ENCODE measurements at regions not wholly inside any gene's neighbourhood (a gene's known extent, or its start where the extent isn't known, plus 50 kb on each side); places are given as distances from the start of the nearest gene placed in this dataset.

DNA sequence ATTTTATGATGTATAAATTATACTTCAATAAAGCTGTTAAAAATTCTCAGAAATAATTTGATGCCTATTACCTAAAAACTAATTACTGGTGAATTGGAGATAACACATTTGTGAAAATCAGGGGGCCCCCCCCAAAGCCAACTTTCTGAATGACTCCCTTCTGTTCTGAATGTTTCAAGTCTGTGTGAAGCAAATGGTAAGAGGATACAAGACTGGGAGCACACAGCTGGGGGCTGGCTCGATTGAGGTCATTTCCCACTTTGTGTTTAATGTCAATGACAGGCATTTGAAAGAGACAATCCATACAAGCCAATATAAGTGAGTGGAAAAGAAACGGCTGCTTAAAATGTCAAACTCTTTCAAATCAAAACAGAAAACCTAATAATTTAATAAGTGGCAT, 155.8 kb downstream of the SH2D1A start:
- dilution Hi-C loops (cut with MboI; ENCODE audit: extremely low pct_ligation_motif_present, low sequenced_read_pairs), result no loop called here
- DNase-seq (ENCODE audit: low read depth, low spot score) (no peak), FAIRE-seq (no peak)

DNA sequence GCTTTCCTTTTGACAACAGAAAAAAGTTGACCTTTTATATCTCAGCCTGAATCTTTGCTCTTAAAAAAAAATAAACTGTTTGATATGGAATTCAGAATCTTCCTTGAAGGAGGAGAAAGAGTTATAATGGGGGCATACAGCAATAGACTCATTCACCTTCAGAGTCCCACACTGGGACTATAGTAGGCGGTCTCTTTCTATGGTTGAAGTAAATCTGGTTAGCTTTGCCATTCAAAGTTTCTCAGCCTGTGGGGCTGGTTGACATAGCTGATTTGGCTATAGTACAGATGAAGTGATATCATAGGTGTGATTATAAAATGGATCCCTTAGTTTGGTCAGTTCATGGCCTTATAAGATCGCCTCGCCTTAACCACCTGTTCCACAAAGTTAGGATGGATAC, 156.2 kb downstream of the SH2D1A start:
- Histone ChIP-seq H3K79me2 (ENCODE audit: control insufficient read depth, insufficient read depth, low read length) (no peaks in the 10 kb centered on the region), H3K9me1 (ENCODE audit: control insufficient read depth, extremely low read depth, insufficient read depth, low read length) (no peaks in the 10 kb centered on the region), H3K27me3 (ENCODE audit: control insufficient read depth, extremely low read depth, insufficient read depth, low read length) (no peaks in the 10 kb centered on the region), H2AFZ (ENCODE audit: control insufficient read depth, low read length) (no peak overlapping the region), H3K4me3 (ENCODE audit: control insufficient read depth in 2 of 3, extremely low read depth in 1 of 3, insufficient read depth in 2 of 3, low read depth in 1 of 3, low read length in 3 of 3) (no peak overlapping the region), H3K9me3 (ENCODE audit: control insufficient read depth, low read depth, low read length) (no peaks in the 10 kb centered on the region), H3K27ac (ENCODE audit: control insufficient read depth, insufficient read depth, low read length) (no peak overlapping the region), H3K4me2 (ENCODE audit: control insufficient read depth, extremely low read depth, insufficient read depth, low read depth, low read length) (no peak overlapping the region), H3K9ac (ENCODE audit: control insufficient read depth, extremely low read depth, insufficient read depth, low read length) (no peak overlapping the region), H3K36me3 (ENCODE audit: control insufficient read depth in 2 of 2, extremely low read depth in 1 of 2, insufficient read depth in 2 of 2, low read length in 2 of 2) (no peaks in the 10 kb centered on the region), H4K20me1 (ENCODE audit: control insufficient read depth, extremely low read depth, insufficient read depth, low read length) (no peaks in the 10 kb centered on the region), H3K4me1 (ENCODE audit: control insufficient read depth, extremely low read depth, insufficient read depth, low read length) (peaks cover 3% of the 10 kb centered on the region)
- FAIRE-seq, result no peak
- TF ChIP-seq, protein P1, sequence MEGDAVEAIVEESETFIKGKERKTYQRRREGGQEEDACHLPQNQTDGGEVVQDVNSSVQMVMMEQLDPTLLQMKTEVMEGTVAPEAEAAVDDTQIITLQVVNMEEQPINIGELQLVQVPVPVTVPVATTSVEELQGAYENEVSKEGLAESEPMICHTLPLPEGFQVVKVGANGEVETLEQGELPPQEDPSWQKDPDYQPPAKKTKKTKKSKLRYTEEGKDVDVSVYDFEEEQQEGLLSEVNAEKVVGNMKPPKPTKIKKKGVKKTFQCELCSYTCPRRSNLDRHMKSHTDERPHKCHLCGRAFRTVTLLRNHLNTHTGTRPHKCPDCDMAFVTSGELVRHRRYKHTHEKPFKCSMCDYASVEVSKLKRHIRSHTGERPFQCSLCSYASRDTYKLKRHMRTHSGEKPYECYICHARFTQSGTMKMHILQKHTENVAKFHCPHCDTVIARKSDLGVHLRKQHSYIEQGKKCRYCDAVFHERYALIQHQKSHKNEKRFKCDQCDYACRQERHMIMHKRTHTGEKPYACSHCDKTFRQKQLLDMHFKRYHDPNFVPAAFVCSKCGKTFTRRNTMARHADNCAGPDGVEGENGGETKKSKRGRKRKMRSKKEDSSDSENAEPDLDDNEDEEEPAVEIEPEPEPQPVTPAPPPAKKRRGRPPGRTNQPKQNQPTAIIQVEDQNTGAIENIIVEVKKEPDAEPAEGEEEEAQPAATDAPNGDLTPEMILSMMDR (optimal IDR thresholded peaks at IDR 0.05 in 1 of 3, IDR thresholded peaks at IDR 0.05 in 1 of 3, conservative IDR thresholded peaks at IDR 0.05 in 1 of 3; ENCODE audit: extremely low read depth in 1 of 3, insufficient read depth in 2 of 3, low read length in 3 of 3), result no peak
- TF ChIP-seq EZH2 (IDR thresholded peaks at IDR 0.05; ENCODE audit: low read length), result no peak
- no peak for DNase-seq (ENCODE audit: low read depth, low spot score)
- dilution Hi-C loops (cut with MboI; ENCODE audit: extremely low pct_ligation_motif_present, low sequenced_read_pairs), result no loop called here

More for the DNA sequence above, 155.8 kb downstream of the SH2D1A start:
- no peak overlapping the region for H3K27ac ChIP-seq (ENCODE audit: control insufficient read depth, insufficient read depth, low read length)
- H3K9me3 ChIP-seq (ENCODE audit: control insufficient read depth, low read depth, low read length), result no peaks in the 10 kb centered on the region
- H3K9me1 ChIP-seq (ENCODE audit: control insufficient read depth, extremely low read depth, insufficient read depth, low read length), result no peaks in the 10 kb centered on the region
- no peaks in the 10 kb centered on the region for H3K4me1 ChIP-seq (ENCODE audit: control insufficient read depth, extremely low read depth, insufficient read depth, low read length)
- no peaks in the 10 kb centered on the region for H4K20me1 ChIP-seq (ENCODE audit: control insufficient read depth, extremely low read depth, insufficient read depth, low read length)
- H3K79me2 ChIP-seq (ENCODE audit: control insufficient read depth, insufficient read depth, low read length), result no peaks in the 10 kb centered on the region
- no peak overlapping the region for H3K4me3 ChIP-seq (ENCODE audit: control insufficient read depth in 2 of 3, extremely low read depth in 1 of 3, insufficient read depth in 2 of 3, low read depth in 1 of 3, low read length in 3 of 3)
- no peak overlapping the region for H2AFZ ChIP-seq (ENCODE audit: control insufficient read depth, low read length)
- H3K9ac ChIP-seq (ENCODE audit: control insufficient read depth, extremely low read depth, insufficient read depth, low read length), result no peak overlapping the region
- H3K36me3 ChIP-seq (ENCODE audit: control insufficient read depth in 2 of 2, extremely low read depth in 1 of 2, insufficient read depth in 2 of 2, low read length in 2 of 2), result no peaks in the 10 kb centered on the region
- TF ChIP-seq EZH2 (IDR thresholded peaks at IDR 0.05; ENCODE audit: low read length), result no peak
- no peak overlapping the region for H3K4me2 ChIP-seq (ENCODE audit: control insufficient read depth, extremely low read depth, insufficient read depth, low read depth, low read length)
- no peaks in the 10 kb centered on the region for H3K27me3 ChIP-seq (ENCODE audit: control insufficient read depth, extremely low read depth, insufficient read depth, low read length)
